ENCODE measurements at regions not wholly inside any gene's neighbourhood (a gene's known extent, or its start where the extent isn't known, plus 50 kb on each side); places are given as distances from the start of the nearest gene placed in this dataset.

DNA sequence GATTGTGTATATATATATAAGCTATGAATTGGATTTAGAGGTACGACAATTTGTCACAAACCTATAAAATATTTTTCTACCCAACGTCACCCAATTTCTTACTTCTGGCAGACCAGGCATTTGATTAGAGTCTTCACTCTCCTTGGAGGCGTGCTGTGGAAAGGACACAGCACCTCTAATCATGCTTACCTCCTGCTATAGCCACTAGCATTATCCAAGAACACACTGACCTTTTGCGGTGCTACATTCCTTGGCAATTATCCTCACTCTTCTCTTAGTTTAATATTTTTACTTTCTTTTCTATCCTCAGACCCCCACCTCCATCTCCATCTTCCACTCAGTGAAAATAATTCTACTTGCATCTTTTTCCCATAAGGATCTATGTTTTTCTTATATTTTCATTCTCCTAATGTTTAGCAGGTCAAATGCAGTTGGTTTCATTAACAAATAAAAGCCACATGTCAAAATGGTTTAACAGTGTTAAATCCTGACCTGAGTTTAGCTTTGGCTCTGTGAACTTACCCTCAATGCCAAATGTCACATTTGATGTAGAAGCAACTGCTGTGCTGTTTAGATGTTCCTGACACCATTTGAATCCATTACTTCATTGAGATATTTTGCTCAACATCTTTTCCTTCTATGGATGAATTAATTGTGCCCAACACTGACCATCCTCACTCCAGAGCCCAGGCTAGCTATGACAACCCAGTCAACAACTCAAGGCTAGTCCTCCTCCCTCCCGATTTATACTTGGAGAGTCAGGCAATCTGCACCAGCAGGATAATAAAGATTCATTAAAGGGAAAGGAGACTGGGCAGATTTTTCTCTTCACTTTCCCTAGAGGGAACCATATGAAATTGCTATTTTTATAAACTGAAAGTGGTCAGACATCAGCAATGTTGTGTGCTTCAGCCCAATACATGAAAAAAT lies 240.5 kb downstream of the MREG start:
- H3K27ac Mint-ChIP-seq = no peak overlapping the region
- no peaks in the 10 kb centered on the region for H3K9me3 Mint-ChIP-seq
- CTCF ChIA-PET = no interaction called here
- H3K4me3 Mint-ChIP-seq = no peak overlapping the region
- H3K27me3 Mint-ChIP-seq = peaks cover 15% of the 10 kb centered on the region
- no peak for DNase-seq
- no peaks in the 10 kb centered on the region for H3K4me1 Mint-ChIP-seq
- H3K36me3 Mint-ChIP-seq = no peaks in the 10 kb centered on the region

DNA sequence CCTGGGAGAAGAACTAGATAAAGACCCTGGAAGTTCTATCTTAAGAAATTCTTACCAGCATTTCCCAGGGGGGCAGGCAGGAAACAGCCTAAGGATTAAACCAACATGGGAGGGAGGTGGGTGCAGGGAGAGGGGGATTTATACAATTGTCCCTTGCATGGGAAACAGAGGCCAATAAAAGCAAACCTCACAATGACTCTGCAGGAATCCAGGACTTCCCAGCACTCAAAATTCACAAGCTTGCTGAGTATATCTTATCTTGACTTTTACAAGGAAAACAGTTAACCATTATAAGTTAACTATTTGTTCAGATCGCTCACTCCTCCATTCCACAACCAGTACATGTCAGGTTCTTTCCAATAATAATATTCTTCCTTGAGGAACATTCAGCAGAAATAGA lies 241.3 kb downstream of the MREG start:
- CTCF ChIA-PET = no interaction called here
- H3K9me3 Mint-ChIP-seq = no peaks in the 10 kb centered on the region
- no peaks in the 10 kb centered on the region for H3K4me1 Mint-ChIP-seq
- no peak for DNase-seq
- no peak overlapping the region for H3K27ac Mint-ChIP-seq
- no peaks in the 10 kb centered on the region for H3K36me3 Mint-ChIP-seq
- H3K27me3 Mint-ChIP-seq = peaks cover 16% of the 10 kb centered on the region
- no peak overlapping the region for H3K4me3 Mint-ChIP-seq

DNA sequence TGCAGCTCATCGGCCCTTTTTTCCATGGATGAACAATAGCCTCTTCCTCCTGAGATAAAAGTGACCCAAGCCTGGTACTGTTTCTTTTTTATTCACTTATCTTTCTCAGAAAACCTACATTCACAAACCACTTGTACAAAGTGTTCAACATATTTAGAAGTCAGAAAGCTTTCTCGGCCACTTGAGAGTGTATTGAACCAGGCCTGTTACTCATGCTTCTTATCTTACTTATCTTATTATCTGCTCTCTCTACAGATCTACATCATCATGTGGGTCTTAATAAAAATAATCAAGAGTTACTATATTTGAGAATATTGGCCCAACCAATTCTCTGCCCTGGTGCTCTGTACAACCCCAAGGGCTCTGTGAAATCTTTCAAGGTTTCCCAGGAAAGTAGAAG lies 242.1 kb downstream of the MREG start:
- Mint-ChIP-seq H3K27ac (no peak overlapping the region), H3K36me3 (no peaks in the 10 kb centered on the region), H3K4me3 (no peak overlapping the region), H3K9me3 (no peaks in the 10 kb centered on the region), H3K27me3 (peaks cover 15% of the 10 kb centered on the region), H3K4me1 (no peaks in the 10 kb centered on the region)
- DNase-seq = no peak
- CTCF ChIA-PET = no interaction called here

DNA sequence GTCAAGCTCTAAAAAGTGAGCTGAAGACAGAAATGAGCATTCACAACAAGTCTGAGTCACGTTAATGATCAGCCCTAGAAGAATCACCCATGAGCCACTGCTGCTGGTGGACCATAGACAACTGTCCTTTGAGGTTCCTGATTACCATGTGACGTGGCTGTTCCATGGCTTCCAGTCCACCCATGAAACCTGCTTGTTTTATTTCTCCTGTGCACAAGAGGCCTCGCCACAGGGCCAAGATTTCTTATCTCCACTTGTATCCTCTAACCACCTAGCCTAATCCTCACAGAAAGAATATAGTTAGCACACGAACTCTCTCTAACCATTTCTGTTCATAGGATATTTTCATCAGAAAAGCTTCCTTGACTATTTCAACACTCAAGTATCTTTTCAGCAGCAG lies 242.7 kb downstream of the MREG start:
- H3K36me3 Mint-ChIP-seq = no peaks in the 10 kb centered on the region
- no peak for DNase-seq
- no peak overlapping the region for H3K27ac Mint-ChIP-seq
- no peaks in the 10 kb centered on the region for H3K9me3 Mint-ChIP-seq
- H3K4me1 Mint-ChIP-seq = no peaks in the 10 kb centered on the region
- no peak overlapping the region for H3K4me3 Mint-ChIP-seq
- CTCF ChIA-PET = interaction anchor here (0.6 kb wide), 1 partner anchor 721 kb away, joined by 3 read pairs; no protein-coding TSS in a partner anchor
- peaks cover 15% of the 10 kb centered on the region for H3K27me3 Mint-ChIP-seq

DNA sequence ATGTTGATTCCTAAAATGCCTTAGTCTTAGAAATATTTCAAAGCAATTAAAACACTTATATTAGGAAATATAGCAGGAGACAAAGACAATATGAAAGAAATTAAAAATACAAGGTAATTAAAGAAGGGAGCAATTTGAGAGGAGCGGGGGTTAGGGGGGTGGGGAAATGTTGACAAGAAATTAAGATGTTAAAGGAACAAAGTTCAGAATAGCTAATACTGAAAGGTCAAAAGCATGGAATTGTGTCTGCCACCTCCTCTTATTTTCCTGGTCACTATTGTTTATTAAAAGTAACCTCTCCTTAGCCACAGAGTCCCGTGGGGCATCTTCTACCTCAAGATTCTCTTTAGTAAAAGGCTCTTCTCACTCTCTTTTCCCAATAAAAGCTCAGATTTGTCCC lies 244.1 kb downstream of the MREG start:
- Mint-ChIP-seq H3K36me3 (no peaks in the 10 kb centered on the region), H3K27me3 (peaks cover 12% of the 10 kb centered on the region), H3K27ac (no peak overlapping the region), H3K4me3 (no peak overlapping the region), H3K9me3 (no peaks in the 10 kb centered on the region), H3K4me1 (no peaks in the 10 kb centered on the region)
- CTCF ChIA-PET = no interaction called here
- no peak for DNase-seq

DNA sequence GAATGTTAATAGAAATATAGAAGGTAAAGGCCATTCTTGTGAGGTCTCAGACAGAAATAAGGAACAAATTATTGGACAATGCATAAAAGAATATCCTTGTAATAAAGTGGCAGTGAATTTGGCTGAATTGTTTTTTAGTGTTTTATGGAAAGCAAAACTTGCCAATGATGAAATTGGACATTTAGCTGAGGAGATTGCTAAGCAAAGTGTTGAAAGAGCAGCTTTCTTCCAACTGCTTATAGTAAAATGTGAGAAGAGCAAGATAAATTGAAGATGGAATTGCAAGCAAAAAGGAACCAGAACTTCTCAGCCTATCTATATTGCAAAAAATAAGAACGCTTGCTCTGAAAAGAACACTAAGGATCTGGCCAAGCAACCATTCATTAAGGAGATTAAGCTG lies 245.7 kb downstream of the MREG start:
- Mint-ChIP-seq H3K4me1 (no peaks in the 10 kb centered on the region), H3K36me3 (no peaks in the 10 kb centered on the region), H3K27me3 (peaks cover 12% of the 10 kb centered on the region), H3K27ac (no peak overlapping the region), H3K9me3 (no peaks in the 10 kb centered on the region), H3K4me3 (no peak overlapping the region)
- CTCF ChIA-PET = interaction anchor here (0.7 to 1.2 kb wide), 2 partner anchors 61 to 1191 kb away, joined by 3 to 5 read pairs; no protein-coding TSS in a partner anchor
- no peak for DNase-seq

DNA sequence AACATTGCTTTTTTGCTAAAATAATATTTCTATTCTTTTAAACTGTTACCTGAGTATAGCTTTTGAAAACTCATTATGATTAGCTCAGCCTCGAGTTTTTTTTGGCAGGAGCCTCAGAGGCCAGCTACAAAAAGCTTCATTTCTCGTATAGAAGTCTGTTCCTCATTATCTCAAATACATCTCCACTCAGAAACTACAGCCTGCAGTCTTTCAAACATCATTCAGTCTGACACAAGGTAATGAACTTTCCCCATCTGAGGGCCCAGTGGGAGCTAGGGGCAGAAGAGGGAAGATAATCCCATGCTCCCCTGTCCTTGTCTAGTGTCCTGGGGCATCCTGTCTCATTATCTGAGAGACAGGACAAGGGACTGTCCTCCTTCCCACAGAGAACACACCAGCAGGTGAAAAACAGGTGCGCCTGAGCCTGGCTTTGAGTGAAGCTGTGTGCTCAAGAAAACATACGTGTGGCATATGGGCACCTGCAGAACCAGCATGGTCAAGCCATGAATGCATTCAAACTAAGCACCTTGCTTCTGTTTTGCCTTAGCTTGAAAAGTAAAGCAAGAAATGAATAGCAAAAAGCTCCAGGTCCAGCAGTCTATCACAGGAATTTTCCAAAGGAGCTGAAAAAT lies 247.5 kb downstream of the MREG start:
- Mint-ChIP-seq H3K4me3 (no peak overlapping the region), H3K27me3 (peaks cover 12% of the 10 kb centered on the region), H3K9me3 (peaks cover 4% of the 10 kb centered on the region), H3K4me1 (no peaks in the 10 kb centered on the region), H3K27ac (no peak overlapping the region), H3K36me3 (no peaks in the 10 kb centered on the region)
- no peak for DNase-seq
- CTCF ChIA-PET = interaction anchor here (1.5 kb wide), 1 partner anchor 166 kb away, joined by 5 read pairs; no protein-coding TSS in a partner anchor

DNA sequence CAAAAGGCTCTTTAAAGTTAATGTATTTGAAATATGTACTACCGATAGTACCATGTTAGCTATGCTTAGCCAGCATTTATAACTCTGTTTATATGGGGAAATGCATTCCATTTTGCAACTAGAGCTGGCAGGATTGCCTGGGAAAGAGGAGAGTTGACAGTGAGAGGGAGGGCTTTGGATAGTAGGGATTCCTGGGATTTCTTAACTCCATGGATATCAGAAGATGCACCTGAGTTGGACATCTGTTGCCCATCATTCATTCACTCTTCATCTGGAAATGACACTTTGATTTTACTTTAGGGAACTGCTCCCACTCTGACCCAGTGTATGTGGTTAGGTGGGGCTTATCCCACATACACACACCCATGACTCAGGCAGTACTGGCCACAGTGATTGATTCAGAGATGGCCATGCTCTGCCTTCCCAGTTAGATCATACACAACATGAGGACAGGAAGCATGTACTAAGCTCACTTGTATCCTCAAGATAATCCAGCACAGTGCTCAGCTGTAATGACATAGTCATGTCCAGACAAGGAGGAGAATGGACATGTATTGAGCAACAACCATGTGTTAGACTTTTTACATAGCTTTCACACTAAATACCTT lies 248.8 kb downstream of the MREG start:
- CTCF ChIA-PET = interaction anchor here (1.5 kb wide), 1 partner anchor 167 kb away, joined by 5 read pairs; no protein-coding TSS in a partner anchor

DNA sequence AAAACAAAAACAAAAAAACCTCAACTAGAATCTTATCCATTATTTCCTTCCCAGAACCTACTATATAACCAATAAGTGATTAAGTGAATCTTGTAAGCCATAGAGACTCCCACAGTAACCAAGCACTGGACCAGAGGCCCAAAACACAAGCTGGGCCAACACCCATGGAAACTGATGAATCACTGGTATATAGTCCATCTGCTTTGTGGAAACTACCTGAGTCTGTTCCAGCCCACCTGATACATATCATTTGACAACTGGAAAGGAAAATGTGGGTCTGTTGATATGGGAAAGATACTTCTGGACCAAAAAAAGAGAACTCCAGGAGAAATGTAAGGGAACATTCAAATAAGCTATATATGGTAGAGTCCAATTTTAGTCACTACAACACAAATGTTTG lies 252.8 kb downstream of the MREG start:
- Mint-ChIP-seq H3K9me3 (peaks cover 4% of the 10 kb centered on the region), H3K4me3 (no peak overlapping the region), H3K36me3 (no peaks in the 10 kb centered on the region), H3K27me3 (no peaks in the 10 kb centered on the region), H3K4me1 (no peaks in the 10 kb centered on the region), H3K27ac (no peak overlapping the region)
- CTCF ChIA-PET = no interaction called here
- no peak for DNase-seq

More for the DNA sequence above, 248.8 kb downstream of the MREG start:
- H3K27ac Mint-ChIP-seq = no peak overlapping the region
- peaks cover 4% of the 10 kb centered on the region for H3K9me3 Mint-ChIP-seq
- H3K4me1 Mint-ChIP-seq = no peaks in the 10 kb centered on the region
- H3K36me3 Mint-ChIP-seq = no peaks in the 10 kb centered on the region
- no peak overlapping the region for H3K4me3 Mint-ChIP-seq
- H3K27me3 Mint-ChIP-seq = peaks cover 12% of the 10 kb centered on the region
- DNase-seq = no peak

DNA sequence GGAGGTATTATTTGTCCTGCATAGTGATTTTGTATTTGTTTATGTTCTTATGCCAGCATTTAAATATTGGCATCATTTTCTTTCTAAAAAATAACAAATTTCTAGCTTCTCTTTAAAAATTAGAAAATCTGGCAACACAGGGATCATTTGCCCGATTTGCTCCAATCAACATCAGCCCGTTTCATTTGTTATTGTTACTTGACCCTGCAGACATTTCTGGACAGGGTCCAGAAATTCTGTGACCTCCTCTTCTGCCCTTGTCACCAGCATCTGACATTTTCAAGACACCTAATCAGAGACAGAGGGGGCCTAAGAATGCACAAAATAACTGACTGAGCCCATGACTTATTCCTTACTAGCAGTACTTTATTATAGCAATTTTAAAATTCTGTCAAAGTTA lies 253.3 kb downstream of the MREG start:
- DNase-seq = no peak
- no peak overlapping the region for H3K27ac Mint-ChIP-seq
- H3K9me3 Mint-ChIP-seq = peaks cover 4% of the 10 kb centered on the region
- H3K27me3 Mint-ChIP-seq = peaks cover 3% of the 10 kb centered on the region
- CTCF ChIA-PET = no interaction called here
- no peaks in the 10 kb centered on the region for H3K4me1 Mint-ChIP-seq
- no peaks in the 10 kb centered on the region for H3K36me3 Mint-ChIP-seq
- H3K4me3 Mint-ChIP-seq = no peak overlapping the region

DNA sequence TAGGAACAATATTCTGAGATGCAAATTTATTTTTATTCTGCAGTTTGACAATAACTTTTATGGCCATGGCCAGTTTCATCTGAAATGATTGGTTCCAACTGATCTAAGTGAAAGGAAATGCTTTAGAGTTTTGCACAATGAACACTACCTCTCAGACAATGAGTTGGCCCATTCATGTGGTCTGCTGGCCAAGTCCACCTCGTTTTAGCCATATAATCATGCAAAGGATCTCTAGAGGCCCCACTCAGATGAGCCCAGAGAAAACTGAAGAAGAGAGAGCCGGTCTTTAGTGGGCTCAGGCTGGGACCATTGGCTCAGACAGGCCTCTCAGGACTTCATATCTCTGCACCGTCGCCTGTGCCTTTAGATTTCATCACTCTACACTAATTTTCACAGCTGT lies 254.7 kb downstream of the MREG start:
- Mint-ChIP-seq H3K36me3 (no peaks in the 10 kb centered on the region), H3K27me3 (peaks cover 6% of the 10 kb centered on the region), H3K27ac (no peak overlapping the region), H3K4me3 (no peak overlapping the region), H3K4me1 (no peaks in the 10 kb centered on the region), H3K9me3 (peaks cover 4% of the 10 kb centered on the region)
- CTCF ChIA-PET = no interaction called here
- DNase-seq = no peak

DNA sequence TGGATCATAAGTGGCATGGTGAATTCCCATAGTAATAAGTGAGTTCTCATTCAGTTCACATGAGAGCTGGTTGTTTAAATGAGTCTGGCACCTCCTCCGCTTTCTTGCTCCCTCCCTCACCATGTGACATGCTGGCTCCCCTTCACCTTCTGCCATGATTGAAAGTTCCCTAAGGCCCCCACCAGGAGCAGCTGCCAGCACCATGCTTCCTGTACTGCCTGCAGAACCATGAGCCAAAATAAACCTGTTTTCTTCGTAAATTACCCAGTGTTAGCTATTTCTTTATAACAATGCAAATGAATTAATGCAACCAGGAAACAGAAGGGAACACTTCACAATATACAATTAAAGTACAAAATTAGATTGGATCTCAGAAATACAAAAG lies 257.0 kb downstream of the MREG start:
- Mint-ChIP-seq H3K27me3 (peaks cover 9% of the 10 kb centered on the region), H3K4me3 (no peak overlapping the region), H3K27ac (no peak overlapping the region), H3K36me3 (no peaks in the 10 kb centered on the region), H3K4me1 (peaks cover 2% of the 10 kb centered on the region), H3K9me3 (no peaks in the 10 kb centered on the region)
- DNase-seq = no peak
- CTCF ChIA-PET = no interaction called here

DNA sequence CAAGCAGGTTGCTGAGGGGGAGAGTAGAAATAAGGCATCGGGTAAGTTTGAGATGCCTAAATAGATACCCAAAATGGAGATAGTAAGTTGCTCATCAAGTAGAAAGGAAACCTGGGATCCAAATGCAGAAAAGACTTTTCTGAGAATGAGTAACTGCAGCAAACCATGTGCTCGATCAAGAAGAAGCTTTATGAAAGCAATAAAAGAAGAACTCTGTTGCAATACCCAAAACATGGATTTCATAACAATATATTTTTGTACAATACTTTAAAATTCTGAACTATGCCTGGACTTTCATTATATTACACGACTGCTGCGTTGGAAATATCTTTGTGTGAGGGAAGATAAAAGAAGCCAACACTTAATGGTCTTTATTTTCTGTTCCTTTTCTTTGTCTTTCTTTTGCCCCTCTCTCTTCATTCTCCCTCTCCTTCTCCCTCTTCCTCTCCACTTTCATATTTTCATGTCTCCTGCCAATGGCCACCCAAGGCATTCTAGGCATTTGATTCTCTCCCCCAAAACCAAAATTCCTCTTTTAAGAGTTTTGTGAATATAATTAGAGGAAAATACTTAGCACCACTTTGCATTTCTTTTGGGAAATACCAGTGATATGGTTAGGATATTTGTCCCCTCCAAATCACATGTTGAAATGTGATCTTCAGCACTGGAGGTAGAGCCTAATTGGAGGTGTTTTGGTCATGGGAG lies 257.6 kb downstream of the MREG start:
- CTCF ChIA-PET = no interaction called here
- no peak for DNase-seq

DNA sequence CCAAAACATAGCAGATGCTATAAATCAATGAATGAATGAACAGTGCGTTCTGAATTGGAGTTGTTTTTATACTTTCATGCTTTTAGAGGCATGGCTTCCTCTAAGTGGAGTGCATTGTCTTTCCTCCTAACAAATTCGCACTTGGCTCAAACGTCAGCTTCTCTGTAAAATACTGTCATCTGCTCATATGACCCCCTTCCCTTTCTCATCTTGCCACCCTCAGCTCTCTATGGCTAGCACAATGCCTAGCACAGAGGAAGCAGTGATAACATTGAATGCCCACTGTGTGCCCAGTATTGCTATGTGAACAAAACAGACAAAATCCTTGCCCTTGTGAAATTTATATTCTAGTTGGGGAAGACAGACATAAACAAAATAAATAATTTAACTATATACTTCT lies 258.8 kb downstream of the MREG start:
- Mint-ChIP-seq H3K27ac (no peak overlapping the region), H3K9me3 (no peaks in the 10 kb centered on the region), H3K27me3 (peaks cover 11% of the 10 kb centered on the region), H3K4me3 (no peak overlapping the region), H3K4me1 (peaks cover 16% of the 10 kb centered on the region), H3K36me3 (no peaks in the 10 kb centered on the region)
- DNase-seq = no peak
- CTCF ChIA-PET = no interaction called here

More for the DNA sequence above, 257.6 kb downstream of the MREG start:
- H3K27me3 Mint-ChIP-seq = peaks cover 9% of the 10 kb centered on the region
- H3K4me3 Mint-ChIP-seq = no peak overlapping the region
- peaks cover 7% of the 10 kb centered on the region for H3K4me1 Mint-ChIP-seq
- H3K9me3 Mint-ChIP-seq = no peaks in the 10 kb centered on the region
- no peaks in the 10 kb centered on the region for H3K36me3 Mint-ChIP-seq
- no peak overlapping the region for H3K27ac Mint-ChIP-seq

All from activated naive CD4-positive, alpha-beta T cell treated with anti-CD3 and anti-CD28 coated beads, Interleukin-2, amount 10 ng/mL, durations not matched to agents 7 days and 5 days (primary cell).